ENCODE measurements at regions not wholly inside any gene's neighbourhood (a gene's known extent, or its start where the extent isn't known, plus 50 kb on each side); places are given as distances from the start of the nearest gene placed in this dataset.

DNA sequence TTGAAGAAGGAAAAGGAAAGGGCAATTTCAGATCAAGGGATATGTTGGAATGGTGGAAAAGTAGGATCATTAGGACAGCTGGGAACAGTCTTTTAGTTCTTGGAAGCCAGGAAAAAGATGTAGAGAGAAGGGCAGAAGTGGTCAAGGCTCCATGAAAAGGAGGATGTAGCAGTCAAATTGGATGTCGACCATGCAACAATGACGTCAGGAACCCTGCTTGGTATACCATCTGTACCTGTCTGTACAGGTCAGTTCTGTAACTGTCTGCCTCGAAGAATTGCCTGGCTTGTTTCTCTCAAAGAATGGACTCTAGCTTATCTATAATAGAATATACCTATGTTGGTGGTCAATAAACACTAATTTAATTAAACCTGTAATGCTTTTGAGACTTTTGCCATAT, 157.8 kb upstream of the SGO1 start:
- TF ChIP-seq, protein P1, sequence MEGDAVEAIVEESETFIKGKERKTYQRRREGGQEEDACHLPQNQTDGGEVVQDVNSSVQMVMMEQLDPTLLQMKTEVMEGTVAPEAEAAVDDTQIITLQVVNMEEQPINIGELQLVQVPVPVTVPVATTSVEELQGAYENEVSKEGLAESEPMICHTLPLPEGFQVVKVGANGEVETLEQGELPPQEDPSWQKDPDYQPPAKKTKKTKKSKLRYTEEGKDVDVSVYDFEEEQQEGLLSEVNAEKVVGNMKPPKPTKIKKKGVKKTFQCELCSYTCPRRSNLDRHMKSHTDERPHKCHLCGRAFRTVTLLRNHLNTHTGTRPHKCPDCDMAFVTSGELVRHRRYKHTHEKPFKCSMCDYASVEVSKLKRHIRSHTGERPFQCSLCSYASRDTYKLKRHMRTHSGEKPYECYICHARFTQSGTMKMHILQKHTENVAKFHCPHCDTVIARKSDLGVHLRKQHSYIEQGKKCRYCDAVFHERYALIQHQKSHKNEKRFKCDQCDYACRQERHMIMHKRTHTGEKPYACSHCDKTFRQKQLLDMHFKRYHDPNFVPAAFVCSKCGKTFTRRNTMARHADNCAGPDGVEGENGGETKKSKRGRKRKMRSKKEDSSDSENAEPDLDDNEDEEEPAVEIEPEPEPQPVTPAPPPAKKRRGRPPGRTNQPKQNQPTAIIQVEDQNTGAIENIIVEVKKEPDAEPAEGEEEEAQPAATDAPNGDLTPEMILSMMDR (IDR thresholded peaks at IDR 0.05) = no peak
- TF ChIP-seq POLR2A (IDR thresholded peaks at IDR 0.05) = no peak

All from Peyer's patch (tissue), 4 donors.